ENCODE measurements at regions not wholly inside any gene's neighbourhood (a gene's known extent, or its start where the extent isn't known, plus 50 kb on each side); places are given as distances from the start of the nearest gene placed in this dataset.

DNA sequence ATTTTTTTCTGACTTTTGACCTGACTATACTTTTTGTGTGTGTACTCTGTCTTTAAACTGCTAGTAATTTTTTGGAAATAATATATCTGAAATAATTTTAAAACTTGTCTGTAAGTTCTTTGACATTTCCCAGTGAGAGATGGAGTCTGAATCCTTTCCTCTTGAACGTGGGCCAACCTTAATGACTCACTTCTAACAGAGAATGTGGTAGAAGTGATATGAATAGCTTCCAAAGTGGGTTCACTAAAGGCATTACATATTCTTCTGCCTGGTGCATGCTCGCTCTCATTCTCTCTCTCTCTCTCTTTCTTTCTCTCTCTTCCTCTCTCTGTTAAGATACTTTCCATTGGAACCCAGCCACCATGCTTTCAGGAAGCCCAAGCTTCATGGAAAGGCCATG lies 108.7 kb upstream of the FERMT1 start:
- TF ChIP-seq, protein P1, sequence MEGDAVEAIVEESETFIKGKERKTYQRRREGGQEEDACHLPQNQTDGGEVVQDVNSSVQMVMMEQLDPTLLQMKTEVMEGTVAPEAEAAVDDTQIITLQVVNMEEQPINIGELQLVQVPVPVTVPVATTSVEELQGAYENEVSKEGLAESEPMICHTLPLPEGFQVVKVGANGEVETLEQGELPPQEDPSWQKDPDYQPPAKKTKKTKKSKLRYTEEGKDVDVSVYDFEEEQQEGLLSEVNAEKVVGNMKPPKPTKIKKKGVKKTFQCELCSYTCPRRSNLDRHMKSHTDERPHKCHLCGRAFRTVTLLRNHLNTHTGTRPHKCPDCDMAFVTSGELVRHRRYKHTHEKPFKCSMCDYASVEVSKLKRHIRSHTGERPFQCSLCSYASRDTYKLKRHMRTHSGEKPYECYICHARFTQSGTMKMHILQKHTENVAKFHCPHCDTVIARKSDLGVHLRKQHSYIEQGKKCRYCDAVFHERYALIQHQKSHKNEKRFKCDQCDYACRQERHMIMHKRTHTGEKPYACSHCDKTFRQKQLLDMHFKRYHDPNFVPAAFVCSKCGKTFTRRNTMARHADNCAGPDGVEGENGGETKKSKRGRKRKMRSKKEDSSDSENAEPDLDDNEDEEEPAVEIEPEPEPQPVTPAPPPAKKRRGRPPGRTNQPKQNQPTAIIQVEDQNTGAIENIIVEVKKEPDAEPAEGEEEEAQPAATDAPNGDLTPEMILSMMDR (IDR thresholded peaks at IDR 0.05; ENCODE audit: poor library complexity, severe bottlenecking), result no peak
- TF ChIP-seq RAD21 (conservative IDR thresholded peaks at IDR 0.05) (no peak), POLR2AphosphoS5 (IDR thresholded peaks at IDR 0.05) (no peak), TAF1 (IDR thresholded peaks at IDR 0.05; ENCODE audit: low read depth) (no peak), MXI1 (conservative IDR thresholded peaks at IDR 0.05; ENCODE audit: poor library complexity, severe bottlenecking) (no peak), EZH2 (IDR thresholded peaks at IDR 0.05; ENCODE audit: borderline replicate concordance, insufficient read depth, low read length, poor library complexity, severe bottlenecking) (no peak), EP300 (conservative IDR thresholded peaks at IDR 0.05; ENCODE audit: poor library complexity, severe bottlenecking) (no peak)
- TF ChIP-seq, protein P2, sequence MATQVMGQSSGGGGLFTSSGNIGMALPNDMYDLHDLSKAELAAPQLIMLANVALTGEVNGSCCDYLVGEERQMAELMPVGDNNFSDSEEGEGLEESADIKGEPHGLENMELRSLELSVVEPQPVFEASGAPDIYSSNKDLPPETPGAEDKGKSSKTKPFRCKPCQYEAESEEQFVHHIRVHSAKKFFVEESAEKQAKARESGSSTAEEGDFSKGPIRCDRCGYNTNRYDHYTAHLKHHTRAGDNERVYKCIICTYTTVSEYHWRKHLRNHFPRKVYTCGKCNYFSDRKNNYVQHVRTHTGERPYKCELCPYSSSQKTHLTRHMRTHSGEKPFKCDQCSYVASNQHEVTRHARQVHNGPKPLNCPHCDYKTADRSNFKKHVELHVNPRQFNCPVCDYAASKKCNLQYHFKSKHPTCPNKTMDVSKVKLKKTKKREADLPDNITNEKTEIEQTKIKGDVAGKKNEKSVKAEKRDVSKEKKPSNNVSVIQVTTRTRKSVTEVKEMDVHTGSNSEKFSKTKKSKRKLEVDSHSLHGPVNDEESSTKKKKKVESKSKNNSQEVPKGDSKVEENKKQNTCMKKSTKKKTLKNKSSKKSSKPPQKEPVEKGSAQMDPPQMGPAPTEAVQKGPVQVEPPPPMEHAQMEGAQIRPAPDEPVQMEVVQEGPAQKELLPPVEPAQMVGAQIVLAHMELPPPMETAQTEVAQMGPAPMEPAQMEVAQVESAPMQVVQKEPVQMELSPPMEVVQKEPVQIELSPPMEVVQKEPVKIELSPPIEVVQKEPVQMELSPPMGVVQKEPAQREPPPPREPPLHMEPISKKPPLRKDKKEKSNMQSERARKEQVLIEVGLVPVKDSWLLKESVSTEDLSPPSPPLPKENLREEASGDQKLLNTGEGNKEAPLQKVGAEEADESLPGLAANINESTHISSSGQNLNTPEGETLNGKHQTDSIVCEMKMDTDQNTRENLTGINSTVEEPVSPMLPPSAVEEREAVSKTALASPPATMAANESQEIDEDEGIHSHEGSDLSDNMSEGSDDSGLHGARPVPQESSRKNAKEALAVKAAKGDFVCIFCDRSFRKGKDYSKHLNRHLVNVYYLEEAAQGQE (IDR thresholded peaks at IDR 0.05; ENCODE audit: borderline replicate concordance), result no peak
